ENCODE measurements at regions not wholly inside any gene's neighbourhood (a gene's known extent, or its start where the extent isn't known, plus 50 kb on each side); places are given as distances from the start of the nearest gene placed in this dataset.

DNA sequence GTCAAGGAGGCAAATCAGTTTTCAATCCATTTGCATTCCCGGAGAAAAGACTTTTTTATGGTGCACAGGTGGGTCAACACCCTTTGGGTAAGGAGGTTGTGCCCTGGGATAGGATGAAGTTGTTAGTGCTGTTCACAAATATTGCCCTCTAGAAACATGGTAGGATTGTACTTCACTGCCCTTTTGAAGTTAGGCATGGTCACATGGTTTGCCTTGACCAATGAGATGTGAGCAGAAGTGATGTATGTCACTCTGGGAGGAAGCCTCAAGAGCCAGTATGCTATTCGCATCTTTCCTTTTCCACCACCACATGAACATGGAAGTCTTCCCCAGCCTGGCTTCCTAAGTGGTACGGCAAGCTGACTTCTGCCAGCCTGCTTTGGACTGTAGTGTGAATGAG is 182.7 kb downstream of the TMX1 start (continued):
- TF ChIP-seq SP1 (IDR thresholded peaks at IDR 0.05; ENCODE audit: low read depth) = no peak
- no peak for TF ChIP-seq ZNF274 (IDR thresholded peaks at IDR 0.05; ENCODE audit: low read depth, low read length)
- no peak for TF ChIP-seq SRF (IDR thresholded peaks at IDR 0.05; ENCODE audit: low read depth)
- TF ChIP-seq CEBPB (IDR thresholded peaks at IDR 0.05; ENCODE audit: low read depth) = no peak
- TF ChIP-seq, protein P1, sequence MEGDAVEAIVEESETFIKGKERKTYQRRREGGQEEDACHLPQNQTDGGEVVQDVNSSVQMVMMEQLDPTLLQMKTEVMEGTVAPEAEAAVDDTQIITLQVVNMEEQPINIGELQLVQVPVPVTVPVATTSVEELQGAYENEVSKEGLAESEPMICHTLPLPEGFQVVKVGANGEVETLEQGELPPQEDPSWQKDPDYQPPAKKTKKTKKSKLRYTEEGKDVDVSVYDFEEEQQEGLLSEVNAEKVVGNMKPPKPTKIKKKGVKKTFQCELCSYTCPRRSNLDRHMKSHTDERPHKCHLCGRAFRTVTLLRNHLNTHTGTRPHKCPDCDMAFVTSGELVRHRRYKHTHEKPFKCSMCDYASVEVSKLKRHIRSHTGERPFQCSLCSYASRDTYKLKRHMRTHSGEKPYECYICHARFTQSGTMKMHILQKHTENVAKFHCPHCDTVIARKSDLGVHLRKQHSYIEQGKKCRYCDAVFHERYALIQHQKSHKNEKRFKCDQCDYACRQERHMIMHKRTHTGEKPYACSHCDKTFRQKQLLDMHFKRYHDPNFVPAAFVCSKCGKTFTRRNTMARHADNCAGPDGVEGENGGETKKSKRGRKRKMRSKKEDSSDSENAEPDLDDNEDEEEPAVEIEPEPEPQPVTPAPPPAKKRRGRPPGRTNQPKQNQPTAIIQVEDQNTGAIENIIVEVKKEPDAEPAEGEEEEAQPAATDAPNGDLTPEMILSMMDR (IDR thresholded peaks at IDR 0.05 in 2 of 3, conservative IDR thresholded peaks at IDR 0.05 in 1 of 3; ENCODE audit: borderline replicate concordance in 1 of 3, insufficient read depth in 1 of 3, low read depth in 2 of 3, low read length in 2 of 3) = no peak

DNA sequence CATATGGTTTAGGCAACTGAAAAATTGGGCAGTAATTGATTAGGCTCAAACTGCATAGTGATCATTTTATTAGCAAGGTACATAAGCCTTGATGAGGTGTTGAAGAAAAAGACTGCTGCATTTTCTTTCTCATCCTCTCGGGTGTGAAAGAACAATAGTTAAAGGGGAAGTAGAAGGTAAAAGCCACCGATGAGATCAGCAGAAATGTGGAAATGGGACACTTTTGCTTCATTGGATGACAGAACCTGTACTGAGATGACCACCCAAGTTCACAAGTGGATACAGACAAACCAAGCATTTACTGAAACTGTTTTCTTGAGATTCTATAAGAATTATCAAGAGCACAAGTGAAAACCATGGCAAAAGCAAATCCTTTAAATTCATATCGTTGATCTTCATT is 184.0 kb downstream of the TMX1 start:
- H3K9ac ChIP-seq (ENCODE audit: low read length) = no peak overlapping the region
- DNase-seq (ENCODE audit: low read depth, low spot score) = no peak
- no peaks in the 10 kb centered on the region for H3K27me3 ChIP-seq (ENCODE audit: insufficient read depth, low read length)
- no peak for ATAC-seq
- no peaks in the 10 kb centered on the region for H3K79me2 ChIP-seq (ENCODE audit: insufficient read depth, low read length)
- H3K27ac ChIP-seq (ENCODE audit: low read depth, low read length) = no peak overlapping the region
- no peaks in the 10 kb centered on the region for H3K9me2 ChIP-seq (ENCODE audit: insufficient read depth)
- intact Hi-C loops (cut with micrococcal nuclease) = no loop called here
- H3K4me1 ChIP-seq (ENCODE audit: control insufficient read depth in 1 of 2, insufficient read depth in 2 of 2, low read length in 2 of 2) = no peaks in the 10 kb centered on the region
- TF ChIP-seq EGR1 (IDR thresholded peaks at IDR 0.05; ENCODE audit: low read depth) (no peak), CBX3 (IDR thresholded peaks at IDR 0.05; ENCODE audit: low read depth) (no peak), ZBTB33 (IDR thresholded peaks at IDR 0.05; ENCODE audit: extremely low read depth, insufficient replicate concordance, low read length) (no peak), YY1 (IDR thresholded peaks at IDR 0.05; ENCODE audit: extremely low read depth, insufficient replicate concordance, low read depth, low read length) (no peak), MAX (IDR thresholded peaks at IDR 0.05) (no peak), POLR2A (IDR thresholded peaks at IDR 0.05; ENCODE audit: borderline replicate concordance, extremely low read depth, insufficient read depth, insufficient read length) (no peak), ZFX (IDR thresholded peaks at IDR 0.05) (no peak), TCF7L2 (IDR thresholded peaks at IDR 0.05; ENCODE audit: borderline replicate concordance, extremely low read depth, insufficient read depth, insufficient read length) (no peak), FOSL1 (IDR thresholded peaks at IDR 0.05; ENCODE audit: low read depth) (no peak), EZH2 (IDR thresholded peaks at IDR 0.05) (no peak), JUND (IDR thresholded peaks at IDR 0.05) (no peak), ELF1 (IDR thresholded peaks at IDR 0.05; ENCODE audit: borderline replicate concordance, low read depth) (no peak), SRF (IDR thresholded peaks at IDR 0.05; ENCODE audit: low read depth) (no peak), RAD21 (IDR thresholded peaks at IDR 0.05; ENCODE audit: low read depth) (no peak), EZH2phosphoT487 (IDR thresholded peaks at IDR 0.05; ENCODE audit: borderline replicate concordance) (no peak), SP1 (IDR thresholded peaks at IDR 0.05; ENCODE audit: low read depth) (no peak), CEBPB (IDR thresholded peaks at IDR 0.05; ENCODE audit: low read depth) (no peak)
- TF ChIP-seq, protein P2, sequence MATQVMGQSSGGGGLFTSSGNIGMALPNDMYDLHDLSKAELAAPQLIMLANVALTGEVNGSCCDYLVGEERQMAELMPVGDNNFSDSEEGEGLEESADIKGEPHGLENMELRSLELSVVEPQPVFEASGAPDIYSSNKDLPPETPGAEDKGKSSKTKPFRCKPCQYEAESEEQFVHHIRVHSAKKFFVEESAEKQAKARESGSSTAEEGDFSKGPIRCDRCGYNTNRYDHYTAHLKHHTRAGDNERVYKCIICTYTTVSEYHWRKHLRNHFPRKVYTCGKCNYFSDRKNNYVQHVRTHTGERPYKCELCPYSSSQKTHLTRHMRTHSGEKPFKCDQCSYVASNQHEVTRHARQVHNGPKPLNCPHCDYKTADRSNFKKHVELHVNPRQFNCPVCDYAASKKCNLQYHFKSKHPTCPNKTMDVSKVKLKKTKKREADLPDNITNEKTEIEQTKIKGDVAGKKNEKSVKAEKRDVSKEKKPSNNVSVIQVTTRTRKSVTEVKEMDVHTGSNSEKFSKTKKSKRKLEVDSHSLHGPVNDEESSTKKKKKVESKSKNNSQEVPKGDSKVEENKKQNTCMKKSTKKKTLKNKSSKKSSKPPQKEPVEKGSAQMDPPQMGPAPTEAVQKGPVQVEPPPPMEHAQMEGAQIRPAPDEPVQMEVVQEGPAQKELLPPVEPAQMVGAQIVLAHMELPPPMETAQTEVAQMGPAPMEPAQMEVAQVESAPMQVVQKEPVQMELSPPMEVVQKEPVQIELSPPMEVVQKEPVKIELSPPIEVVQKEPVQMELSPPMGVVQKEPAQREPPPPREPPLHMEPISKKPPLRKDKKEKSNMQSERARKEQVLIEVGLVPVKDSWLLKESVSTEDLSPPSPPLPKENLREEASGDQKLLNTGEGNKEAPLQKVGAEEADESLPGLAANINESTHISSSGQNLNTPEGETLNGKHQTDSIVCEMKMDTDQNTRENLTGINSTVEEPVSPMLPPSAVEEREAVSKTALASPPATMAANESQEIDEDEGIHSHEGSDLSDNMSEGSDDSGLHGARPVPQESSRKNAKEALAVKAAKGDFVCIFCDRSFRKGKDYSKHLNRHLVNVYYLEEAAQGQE (IDR thresholded peaks at IDR 0.05; ENCODE audit: low read depth) = no peak
- 0 out of 4 replicates have a peak, but pooled peaks cover 0 to 3% of the 10 kb centered on the region in 2 experiments for H3K9me3 ChIP-seq (ENCODE audit: control insufficient read depth in 1 of 2, insufficient read depth in 1 of 2, low read depth in 1 of 2, low read length in 2 of 2)
- H3K4me2 ChIP-seq (ENCODE audit: low read length) = no peak overlapping the region
- H3K36me3 ChIP-seq (ENCODE audit: control insufficient read depth in 1 of 2, insufficient read depth in 2 of 2, low read length in 2 of 2) = no peaks in the 10 kb centered on the region
- ChIA-PET RAD21 (ENCODE audit: low non-redundant PET in 1 of 2, low total read pairs in 2 of 2, uncharacterized antibody in 2 of 2, unreplicated experiment in 2 of 2) (no interaction called here), POLR2A (no interaction called here), CTCF (no interaction called here)
- H3K4me3 ChIP-seq (replicated peaks in 1 of 2; ENCODE audit: low read depth in 1 of 2, low read length in 2 of 2) = no peak overlapping the region
- no TSS peak for BruUV-seq (replicated peaks)
- H2AFZ ChIP-seq (ENCODE audit: low read depth, low read length, poor library complexity, severe bottlenecking) = no peak overlapping the region
- no peaks in the 10 kb centered on the region for H4K20me1 ChIP-seq (ENCODE audit: insufficient read depth)
